ENCODE measurements at regions not wholly inside any gene's neighbourhood (a gene's known extent, or its start where the extent isn't known, plus 50 kb on each side); places are given as distances from the start of the nearest gene placed in this dataset.

GRCh38 chr6:167235005-167235404, 56.1 kb upstream of the UNC93A start:
- H3K9me3 ChIP-seq, result no peaks in the 10 kb centered on the region
- H3K4me3 ChIP-seq, result no peak overlapping the region
- no peaks in the 10 kb centered on the region for H3K27me3 ChIP-seq
- ATAC-seq (no peak), DNase-seq (no peak)
- no peak for TF ChIP-seq CTCF (IDR thresholded peaks at IDR 0.05)
- H3K27ac ChIP-seq, result no peak overlapping the region
- H3K4me1 ChIP-seq, result no peaks in the 10 kb centered on the region
- H3K36me3 ChIP-seq, result no peaks in the 10 kb centered on the region
- intact Hi-C loops (cut with DNase I), result no loop called here

- DNase-seq, result no peak
- H3K36me3 ChIP-seq, result no peaks in the 10 kb centered on the region
- intact Hi-C loops (cut with DNase I), result no loop called here
- no peak for TF ChIP-seq CTCF (IDR thresholded peaks at IDR 0.05)
- no peaks in the 10 kb centered on the region for H3K4me1 ChIP-seq
- peak; percentile 45 for ATAC-seq
- no peak overlapping the region for H3K4me3 ChIP-seq
- H3K27me3 ChIP-seq, result no peaks in the 10 kb centered on the region
- no peaks in the 10 kb centered on the region for H3K9me3 ChIP-seq
- H3K27ac ChIP-seq, result no peak overlapping the region
Measured at GRCh38 chr6:167235421-167236238, 55.5 kb upstream of the UNC93A start.

GRCh38 chr6:167236239-167236571, 54.9 kb upstream of the UNC93A start:
- intact Hi-C loops (cut with DNase I), result no loop called here

GRCh38 chr6:167237438-167238145, 53.5 kb upstream of the UNC93A start:
- Histone ChIP-seq H3K4me1 (no peaks in the 10 kb centered on the region), H3K9me3 (no peaks in the 10 kb centered on the region), H3K27me3 (no peaks in the 10 kb centered on the region), H3K27ac (no peak overlapping the region), H3K4me3 (no peak overlapping the region), H3K36me3 (no peaks in the 10 kb centered on the region)
- no peak for TF ChIP-seq CTCF (IDR thresholded peaks at IDR 0.05)
- DNase-seq (no peak), ATAC-seq (no peak)
- intact Hi-C loops (cut with DNase I), result no loop called here

More at GRCh38 chr6:167236239-167236571, 54.9 kb upstream of the UNC93A start:
- H3K9me3 ChIP-seq, result no peaks in the 10 kb centered on the region
- ATAC-seq, result peak; percentile 19
- no peak overlapping the region for H3K4me3 ChIP-seq
- no peaks in the 10 kb centered on the region for H3K36me3 ChIP-seq
- no peak for DNase-seq
- no peak for TF ChIP-seq CTCF (IDR thresholded peaks at IDR 0.05)
- no peaks in the 10 kb centered on the region for H3K4me1 ChIP-seq
- H3K27me3 ChIP-seq, result no peaks in the 10 kb centered on the region
- no peak overlapping the region for H3K27ac ChIP-seq

- ATAC-seq (no peak), DNase-seq (no peak)
- Histone ChIP-seq H3K4me3 (no peak overlapping the region), H3K9me3 (no peaks in the 10 kb centered on the region), H3K36me3 (no peaks in the 10 kb centered on the region), H3K4me1 (no peaks in the 10 kb centered on the region), H3K27ac (no peak overlapping the region), H3K27me3 (no peaks in the 10 kb centered on the region)
- no peak for TF ChIP-seq CTCF (IDR thresholded peaks at IDR 0.05)
- intact Hi-C loops (cut with DNase I), result no loop called here
Measured at GRCh38 chr6:167238146-167238693, 52.9 kb upstream of the UNC93A start.
